ENCODE measurements at regions not wholly inside any gene's neighbourhood (a gene's known extent, or its start where the extent isn't known, plus 50 kb on each side); places are given as distances from the start of the nearest gene placed in this dataset.
"Not testable (repeated sequence)": the region's sequence is repeated elsewhere in the genome, so short reads cannot be mapped to it uniquely, and the experiment has no call there.

DNA sequence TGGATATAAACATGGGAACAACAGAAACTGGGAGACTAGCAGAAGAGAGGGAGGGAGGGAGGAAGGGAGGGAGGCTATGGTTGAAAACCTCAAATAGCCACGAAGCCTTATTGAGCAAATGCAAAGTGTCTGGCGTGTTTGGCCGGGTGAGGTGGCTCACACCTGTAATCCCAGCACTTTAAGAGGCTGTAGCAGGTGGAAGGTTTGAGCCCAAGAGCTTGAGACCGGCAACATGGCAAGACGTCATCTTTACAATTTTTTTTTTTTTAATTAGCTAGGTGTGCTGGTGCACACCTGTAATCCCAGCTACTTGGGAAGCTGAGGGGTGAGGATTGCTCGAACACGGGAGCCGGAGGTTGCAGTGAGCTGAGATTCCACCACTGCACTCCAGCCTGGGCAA is 139.2 kb upstream of the TPTE start:
- TF ChIP-seq, protein P1, sequence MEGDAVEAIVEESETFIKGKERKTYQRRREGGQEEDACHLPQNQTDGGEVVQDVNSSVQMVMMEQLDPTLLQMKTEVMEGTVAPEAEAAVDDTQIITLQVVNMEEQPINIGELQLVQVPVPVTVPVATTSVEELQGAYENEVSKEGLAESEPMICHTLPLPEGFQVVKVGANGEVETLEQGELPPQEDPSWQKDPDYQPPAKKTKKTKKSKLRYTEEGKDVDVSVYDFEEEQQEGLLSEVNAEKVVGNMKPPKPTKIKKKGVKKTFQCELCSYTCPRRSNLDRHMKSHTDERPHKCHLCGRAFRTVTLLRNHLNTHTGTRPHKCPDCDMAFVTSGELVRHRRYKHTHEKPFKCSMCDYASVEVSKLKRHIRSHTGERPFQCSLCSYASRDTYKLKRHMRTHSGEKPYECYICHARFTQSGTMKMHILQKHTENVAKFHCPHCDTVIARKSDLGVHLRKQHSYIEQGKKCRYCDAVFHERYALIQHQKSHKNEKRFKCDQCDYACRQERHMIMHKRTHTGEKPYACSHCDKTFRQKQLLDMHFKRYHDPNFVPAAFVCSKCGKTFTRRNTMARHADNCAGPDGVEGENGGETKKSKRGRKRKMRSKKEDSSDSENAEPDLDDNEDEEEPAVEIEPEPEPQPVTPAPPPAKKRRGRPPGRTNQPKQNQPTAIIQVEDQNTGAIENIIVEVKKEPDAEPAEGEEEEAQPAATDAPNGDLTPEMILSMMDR (conservative IDR thresholded peaks at IDR 0.05; ENCODE audit: low read length), result not testable (repeated sequence)
- not testable (repeated sequence) for TF ChIP-seq EZH2phosphoT487 (IDR thresholded peaks at IDR 0.05; ENCODE audit: borderline replicate concordance, low read depth, low read length)

Measured in OCI-LY7 (cell line).